Lung (tissue), 11 donors: ENCODE measurements at regions not wholly inside any gene's neighbourhood (a gene's known extent, or its start where the extent isn't known, plus 50 kb on each side); places are given as distances from the start of the nearest gene placed in this dataset.
A peak's percentile ranks its signal among the peaks of the same experiment; 100 is the strongest.

Experiments
- ATAC-seq: fragments of 200-7000 bp; cut with Tn5 transposase; one replicate; pipeline ENCODE4 v1.9.1; 2020; ENCODE audit warnings: moderate number of reproducible peaks; ENCODE audit not compliant: insufficient read depth, low FRiP score
- DNase-seq, 3 donors: peaks; one replicate each; pipeline ENCODE4 v3.0.0-alpha.2; 2013 to 2017
- H3K27ac ChIP-seq, 2 donors: one replicate each; pipeline ENCODE4 v1.5.1; 2013; ENCODE audit warnings: mild to moderate bottlenecking in 2 of 2, moderate library complexity in 2 of 2, control low read depth in 1 of 2, inconsistent platforms in 1 of 2, low read depth in 1 of 2, low read length in 1 of 2
- H3K27me3 ChIP-seq, 3 donors: one replicate each; pipeline ENCODE4 v1.5.1; 2013; ENCODE audit warnings: low read length in 2 of 3; ENCODE audit not compliant: control insufficient read depth in 3 of 3, insufficient read depth in 3 of 3
- H3K36me3 ChIP-seq, 4 donors: one replicate each; pipeline ENCODE4 v1.5.1; 2013; ENCODE audit warnings: low read length in 4 of 4, mild to moderate bottlenecking in 1 of 4, moderate library complexity in 1 of 4; ENCODE audit not compliant: control insufficient read depth in 4 of 4, insufficient read depth in 4 of 4
- H3K4me1 ChIP-seq, 5 donors: one replicate each; pipeline ENCODE4 v1.5.1; 2013; ENCODE audit warnings: low read length in 5 of 5, mild to moderate bottlenecking in 2 of 5, moderate library complexity in 1 of 5; ENCODE audit not compliant: control insufficient read depth in 5 of 5, insufficient read depth in 5 of 5
- H3K4me3 ChIP-seq: one replicate; pipeline ENCODE4 v1.5.1; 2013; ENCODE audit warnings: mild to moderate bottlenecking, control low read depth, moderate library complexity
- H3K9ac ChIP-seq, 2 donors: one replicate each; pipeline ENCODE4 v1.5.1; 2013; ENCODE audit warnings: low read length in 2 of 2, control low read depth in 1 of 2; ENCODE audit not compliant: insufficient read depth in 1 of 2
- H3K9me3 ChIP-seq, 4 donors: one replicate each; pipeline ENCODE4 v1.5.1; 2013; ENCODE audit warnings: low read length in 3 of 4, mild to moderate bottlenecking in 1 of 4, moderate library complexity in 1 of 4; ENCODE audit not compliant: control insufficient read depth in 4 of 4, insufficient read depth in 3 of 4
- CTCF ChIP-seq: IDR thresholded peaks from 2 replicates; pipeline ENCODE4 v1.5.1; 2012; ENCODE audit warnings: mild to moderate bottlenecking; ENCODE audit errors: control extremely low read depth, extremely low read depth
- WGBS, 2 donors: extraction: QIAGEN DNeasy Blood & Tissue Kit; methylation state at CpG; one replicate each; pipeline ENCODE4 v1.1.7; 2013; 5-methylcytosine and 5-hydroxymethylcytosine counted together
- donor health status: control.
- donor health status: control.
- donor health status: Bipolar disorder and iron deficiency.
- donor health status: healthy.
- donor health status: DM: yes; HTN: yes; CAD: no.

GRCh38 chr1:106249365-106249764 is 807.1 kb upstream of the PRMT6 start:
- no peak overlapping the region for H3K9ac ChIP-seq
- TF ChIP-seq CTCF, result no peak
- H3K4me1 ChIP-seq, result no peaks in the 10 kb centered on the region
- ATAC-seq, result no peak
- DNase-seq, result no peak
- no peak overlapping the region for H3K4me3 ChIP-seq
- H3K27me3 ChIP-seq, result no peaks in the 10 kb centered on the region
- H3K27ac ChIP-seq, result no peak overlapping the region
- H3K36me3 ChIP-seq, result no peaks in the 10 kb centered on the region
- no peaks in the 10 kb centered on the region for H3K9me3 ChIP-seq

GRCh38 chr1:106249810-106250209 is 806.7 kb upstream of the PRMT6 start:
- ATAC-seq, result no peak
- H3K36me3 ChIP-seq, result no peaks in the 10 kb centered on the region

GRCh38 chr1:106254748-106255147 is 801.7 kb upstream of the PRMT6 start:
- Histone ChIP-seq H3K4me3 (no peak overlapping the region), H3K36me3 (no peaks in the 10 kb centered on the region), H3K27ac (no peak overlapping the region), H3K9me3 (peaks cover 0 to 4% (median 0%) of the 10 kb centered on the region in 4 donors), H3K9ac (no peak overlapping the region), H3K4me1 (no peaks in the 10 kb centered on the region), H3K27me3 (no peaks in the 10 kb centered on the region)
- TF ChIP-seq CTCF, result no peak
- ATAC-seq, result peak; percentile 53
- DNase-seq, result no peak
- 87 to 91% methylated on average over 1 of the region's 1 CpG for WGBS, 2 donors

More at GRCh38 chr1:106249810-106250209, 806.7 kb upstream of the PRMT6 start:
- Histone ChIP-seq H3K4me1 (no peaks in the 10 kb centered on the region), H3K27me3 (no peaks in the 10 kb centered on the region), H3K27ac (no peak overlapping the region), H3K4me3 (no peak overlapping the region), H3K9ac (no peak overlapping the region), H3K9me3 (no peaks in the 10 kb centered on the region)
- no peak for TF ChIP-seq CTCF
- WGBS, 2 donors, result 71 to 72% methylated on average over 5 of the region's 5 CpGs
- no peak for DNase-seq

GRCh38 chr1:106266786-106267185 is 789.7 kb upstream of the PRMT6 start:
- no peak for DNase-seq
- H3K4me3 ChIP-seq, result no peak overlapping the region
- peaks cover 0 to 3% (median 0%) of the 10 kb centered on the region in 4 donors for H3K9me3 ChIP-seq
- H3K36me3 ChIP-seq, result no peaks in the 10 kb centered on the region
- peaks cover 0 to 2% (median 0%) of the 10 kb centered on the region in 3 donors for H3K27me3 ChIP-seq
- no peak for TF ChIP-seq CTCF
- no peak overlapping the region for H3K9ac ChIP-seq
- 54 to 60% methylated on average over 3 of the region's 3 CpGs for WGBS, 2 donors
- no peak overlapping the region for H3K27ac ChIP-seq
- no peaks in the 10 kb centered on the region for H3K4me1 ChIP-seq
- no peak for ATAC-seq
